ENCODE measurements at regions not wholly inside any gene's neighbourhood (a gene's known extent, or its start where the extent isn't known, plus 50 kb on each side); places are given as distances from the start of the nearest gene placed in this dataset.

DNA sequence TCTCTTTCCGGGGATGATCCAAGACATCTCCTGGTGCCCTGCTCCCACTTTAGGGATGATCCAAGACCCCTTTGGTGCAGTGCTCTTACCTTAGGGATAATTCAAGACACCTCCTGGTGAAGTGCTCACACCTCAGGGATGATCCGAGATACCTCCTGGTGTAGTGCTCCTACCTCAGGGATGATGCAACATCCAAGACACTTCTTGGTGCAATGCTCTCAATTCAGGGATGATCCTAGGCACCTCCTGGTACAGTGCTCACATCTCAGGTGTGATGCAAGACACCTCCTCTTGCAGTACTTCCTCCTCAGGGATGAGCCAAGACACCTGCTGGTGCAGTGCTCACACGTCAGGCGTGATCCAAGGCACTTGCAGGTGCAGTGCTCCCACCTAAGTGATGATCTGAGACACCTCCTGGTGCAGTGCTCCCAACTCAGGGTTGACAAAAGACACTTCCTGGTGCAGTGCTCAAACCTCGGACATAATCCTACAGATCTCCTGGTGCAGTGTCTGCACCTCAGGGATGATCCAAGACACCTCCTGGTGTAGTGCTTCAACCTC, 122.3 kb downstream of the ASB1 start:
- TF ChIP-seq EP300 (IDR thresholded peaks at IDR 0.05; ENCODE audit: borderline replicate concordance in 1 of 2, low read depth in 1 of 2, low read length in 1 of 2) (no peak), CHD2 (IDR thresholded peaks at IDR 0.05; ENCODE audit: low read length, partially characterized antibody) (no peak), MEF2A (IDR thresholded peaks at IDR 0.05; ENCODE audit: borderline replicate concordance, low read depth) (no peak), SIN3A (IDR thresholded peaks at IDR 0.05; ENCODE audit: borderline replicate concordance, low read depth, low read length) (no peak), TAF1 (IDR thresholded peaks at IDR 0.05; ENCODE audit: borderline replicate concordance, low read depth, low read length) (no peak), POLR2AphosphoS5 (IDR thresholded peaks at IDR 0.05; ENCODE audit: low read depth, low read length) (no peak), RXRA (IDR thresholded peaks at IDR 0.05; ENCODE audit: borderline replicate concordance, low read depth) (no peak), FOXM1 (IDR thresholded peaks at IDR 0.05; ENCODE audit: low read depth) (no peak)
- TF ChIP-seq, protein P1, sequence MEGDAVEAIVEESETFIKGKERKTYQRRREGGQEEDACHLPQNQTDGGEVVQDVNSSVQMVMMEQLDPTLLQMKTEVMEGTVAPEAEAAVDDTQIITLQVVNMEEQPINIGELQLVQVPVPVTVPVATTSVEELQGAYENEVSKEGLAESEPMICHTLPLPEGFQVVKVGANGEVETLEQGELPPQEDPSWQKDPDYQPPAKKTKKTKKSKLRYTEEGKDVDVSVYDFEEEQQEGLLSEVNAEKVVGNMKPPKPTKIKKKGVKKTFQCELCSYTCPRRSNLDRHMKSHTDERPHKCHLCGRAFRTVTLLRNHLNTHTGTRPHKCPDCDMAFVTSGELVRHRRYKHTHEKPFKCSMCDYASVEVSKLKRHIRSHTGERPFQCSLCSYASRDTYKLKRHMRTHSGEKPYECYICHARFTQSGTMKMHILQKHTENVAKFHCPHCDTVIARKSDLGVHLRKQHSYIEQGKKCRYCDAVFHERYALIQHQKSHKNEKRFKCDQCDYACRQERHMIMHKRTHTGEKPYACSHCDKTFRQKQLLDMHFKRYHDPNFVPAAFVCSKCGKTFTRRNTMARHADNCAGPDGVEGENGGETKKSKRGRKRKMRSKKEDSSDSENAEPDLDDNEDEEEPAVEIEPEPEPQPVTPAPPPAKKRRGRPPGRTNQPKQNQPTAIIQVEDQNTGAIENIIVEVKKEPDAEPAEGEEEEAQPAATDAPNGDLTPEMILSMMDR (IDR thresholded peaks at IDR 0.05) = no peak
- TF ChIP-seq, protein P2, sequence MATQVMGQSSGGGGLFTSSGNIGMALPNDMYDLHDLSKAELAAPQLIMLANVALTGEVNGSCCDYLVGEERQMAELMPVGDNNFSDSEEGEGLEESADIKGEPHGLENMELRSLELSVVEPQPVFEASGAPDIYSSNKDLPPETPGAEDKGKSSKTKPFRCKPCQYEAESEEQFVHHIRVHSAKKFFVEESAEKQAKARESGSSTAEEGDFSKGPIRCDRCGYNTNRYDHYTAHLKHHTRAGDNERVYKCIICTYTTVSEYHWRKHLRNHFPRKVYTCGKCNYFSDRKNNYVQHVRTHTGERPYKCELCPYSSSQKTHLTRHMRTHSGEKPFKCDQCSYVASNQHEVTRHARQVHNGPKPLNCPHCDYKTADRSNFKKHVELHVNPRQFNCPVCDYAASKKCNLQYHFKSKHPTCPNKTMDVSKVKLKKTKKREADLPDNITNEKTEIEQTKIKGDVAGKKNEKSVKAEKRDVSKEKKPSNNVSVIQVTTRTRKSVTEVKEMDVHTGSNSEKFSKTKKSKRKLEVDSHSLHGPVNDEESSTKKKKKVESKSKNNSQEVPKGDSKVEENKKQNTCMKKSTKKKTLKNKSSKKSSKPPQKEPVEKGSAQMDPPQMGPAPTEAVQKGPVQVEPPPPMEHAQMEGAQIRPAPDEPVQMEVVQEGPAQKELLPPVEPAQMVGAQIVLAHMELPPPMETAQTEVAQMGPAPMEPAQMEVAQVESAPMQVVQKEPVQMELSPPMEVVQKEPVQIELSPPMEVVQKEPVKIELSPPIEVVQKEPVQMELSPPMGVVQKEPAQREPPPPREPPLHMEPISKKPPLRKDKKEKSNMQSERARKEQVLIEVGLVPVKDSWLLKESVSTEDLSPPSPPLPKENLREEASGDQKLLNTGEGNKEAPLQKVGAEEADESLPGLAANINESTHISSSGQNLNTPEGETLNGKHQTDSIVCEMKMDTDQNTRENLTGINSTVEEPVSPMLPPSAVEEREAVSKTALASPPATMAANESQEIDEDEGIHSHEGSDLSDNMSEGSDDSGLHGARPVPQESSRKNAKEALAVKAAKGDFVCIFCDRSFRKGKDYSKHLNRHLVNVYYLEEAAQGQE (IDR thresholded peaks at IDR 0.05; ENCODE audit: low read depth, low read length) = no peak

Measured in SK-N-SH (cell line).